Neuronal stem cell (in vitro differentiated cells): ENCODE measurements at regions not wholly inside any gene's neighbourhood (a gene's known extent, or its start where the extent isn't known, plus 50 kb on each side); places are given as distances from the start of the nearest gene placed in this dataset.
A peak's percentile ranks its signal among the peaks of the same experiment; 100 is the strongest.

ENCODE experiments used
- DNase-seq: peaks from one replicate; pipeline ENCODE4 v3.0.0-alpha.2; 2013; ENCODE audit warnings: low spot score
- H2AFZ ChIP-seq: one replicate; pipeline ENCODE4 v1.6.1; 2013; ENCODE audit warnings: mild to moderate bottlenecking, low read length, inconsistent platforms
- H2AK5ac ChIP-seq: 2 replicates; pipeline ENCODE4 v1.6.1; 2013; ENCODE audit warnings: low read depth, mild to moderate bottlenecking, inconsistent platforms, low read length, moderate library complexity, mixed read lengths
- H2BK120ac ChIP-seq: 2 replicates; pipeline ENCODE4 v1.6.1; 2013; ENCODE audit warnings: low read depth, mild to moderate bottlenecking, inconsistent platforms, low read length, moderate library complexity, mixed read lengths
- H2BK12ac ChIP-seq: one replicate; pipeline ENCODE4 v1.6.1; 2013; ENCODE audit warnings: low read length, inconsistent platforms
- H2BK15ac ChIP-seq: 2 replicates; pipeline ENCODE4 v1.6.1; 2013; ENCODE audit warnings: mild to moderate bottlenecking, low read length, inconsistent platforms, mixed read lengths
- H2BK5ac ChIP-seq: one replicate; pipeline ENCODE4 v1.6.1; 2013; ENCODE audit warnings: inconsistent platforms, mild to moderate bottlenecking, low read length, moderate library complexity
- H3K14ac ChIP-seq: one replicate; pipeline ENCODE4 v1.6.1; 2013; ENCODE audit warnings: low read length, inconsistent platforms
- H3K18ac ChIP-seq: 2 replicates; pipeline ENCODE4 v1.6.1; 2013; ENCODE audit warnings: low read length, inconsistent platforms
- H3K23ac ChIP-seq: 2 replicates; pipeline ENCODE4 v1.6.1; 2013; ENCODE audit warnings: low read depth, mild to moderate bottlenecking, mixed read lengths, low read length, inconsistent platforms; ENCODE audit not compliant: poor library complexity
- H3K27ac ChIP-seq: replicated peaks from 3 replicates; pipeline ENCODE4 v1.5.1; 2013; ENCODE audit warnings: low read length, inconsistent platforms
- H3K27me3 ChIP-seq, 3 experiments: 2 replicates each; pipeline ENCODE4 v1.6.1; 2013; ENCODE audit warnings: low read length in 3 of 3, mild to moderate bottlenecking in 2 of 3, inconsistent platforms in 1 of 3, low read depth in 1 of 3, mixed read lengths in 1 of 3, moderate library complexity in 1 of 3; ENCODE audit not compliant: control insufficient read depth in 3 of 3, insufficient read depth in 3 of 3
- H3K36me3 ChIP-seq, 2 donors: replicated peaks in 1 of 2; 2 replicates each; pipeline ENCODE4 v1.6.1; 2013; ENCODE audit warnings: low read length in 2 of 2; ENCODE audit not compliant: control insufficient read depth in 2 of 2, insufficient read depth in 2 of 2
- H3K4ac ChIP-seq: 2 replicates; pipeline ENCODE4 v1.6.1; 2013; ENCODE audit warnings: inconsistent platforms, mild to moderate bottlenecking, low read length, moderate library complexity
- H3K4me1 ChIP-seq, 2 donors: 1 replicate in 1 of 2; 2 replicates in 1 of 2; pipeline ENCODE4 v1.6.1; 2013; ENCODE audit warnings: low read length in 2 of 2, low read depth in 1 of 2; ENCODE audit not compliant: control insufficient read depth in 2 of 2, insufficient read depth in 1 of 2
- H3K4me2 ChIP-seq: one replicate; pipeline ENCODE4 v1.6.1; 2013; ENCODE audit warnings: mild to moderate bottlenecking, low read length, inconsistent platforms; ENCODE audit not compliant: insufficient read depth, poor library complexity, severe bottlenecking
- H3K4me3 ChIP-seq, 2 donors: 2 replicates each; pipeline ENCODE4 v1.5.1; 2013; ENCODE audit warnings: low read length in 2 of 2, mild to moderate bottlenecking in 2 of 2, inconsistent platforms in 1 of 2, moderate library complexity in 1 of 2
- H3K79me1 ChIP-seq: one replicate; pipeline ENCODE4 v1.6.1; 2013; ENCODE audit warnings: low read depth, mild to moderate bottlenecking, inconsistent platforms, low read length, moderate library complexity
- H3K9ac ChIP-seq: one replicate; pipeline ENCODE4 v1.6.1; 2013; ENCODE audit warnings: mild to moderate bottlenecking, low read depth, low read length, inconsistent platforms; ENCODE audit not compliant: poor library complexity
- H3K9me3 ChIP-seq, 2 donors: replicated peaks in 1 of 2; 2 replicates each; pipeline versions ENCODE3 to v1.6.1; 2013; ENCODE audit warnings: low read length in 2 of 2, mild to moderate bottlenecking in 2 of 2, inconsistent platforms in 1 of 2, low read depth in 1 of 2, mixed read lengths in 1 of 2, moderate library complexity in 1 of 2; ENCODE audit not compliant: control insufficient read depth in 2 of 2, insufficient read depth in 1 of 2
- H4K8ac ChIP-seq: one replicate; pipeline ENCODE4 v1.6.1; 2013; ENCODE audit warnings: low read depth, mild to moderate bottlenecking, inconsistent platforms, low read length, moderate library complexity
- H4K91ac ChIP-seq: one replicate; pipeline ENCODE4 v1.6.1; 2013; ENCODE audit warnings: low read length, low read depth, mild to moderate bottlenecking, inconsistent platforms; ENCODE audit not compliant: poor library complexity
- WGBS, 2 donors: extraction: QIAGEN DNeasy Blood & Tissue Kit; methylation state at CpG; one replicate each; pipeline ENCODE4 v1.1.7; 2013; ENCODE audit warnings: missing lambda C conversion rate in 2 of 2, mixed read lengths in 1 of 2; ENCODE audit not compliant: insufficient read length in 2 of 2, insufficient replicate concordance in 1 of 2; ENCODE audit errors: extremely low coverage in 2 of 2; 5-methylcytosine and 5-hydroxymethylcytosine counted together

- H3K4ac ChIP-seq, result no peak overlapping the region
- H3K36me3 ChIP-seq, result no peaks in the 10 kb centered on the region
- no peak overlapping the region for H2AK5ac ChIP-seq
- no peak overlapping the region for H4K8ac ChIP-seq
- DNase-seq, result no peak
- no peak overlapping the region for H2BK5ac ChIP-seq
- H3K27ac ChIP-seq, result no peak overlapping the region
- no peak overlapping the region for H3K23ac ChIP-seq
- no peak overlapping the region for H3K9ac ChIP-seq
- H2BK12ac ChIP-seq, result no peak overlapping the region
- no peaks in the 10 kb centered on the region for H3K27me3 ChIP-seq
- no peak overlapping the region for H2AFZ ChIP-seq
- no peaks in the 10 kb centered on the region for H3K79me1 ChIP-seq
- no peak overlapping the region for H3K14ac ChIP-seq
- no peak overlapping the region for H4K91ac ChIP-seq
- no peak overlapping the region for H3K4me3 ChIP-seq
- H3K4me2 ChIP-seq, result no peak overlapping the region
- peaks cover 2 to 5% of the 10 kb centered on the region in 2 donors for H3K9me3 ChIP-seq
- peaks cover 0 to 3% of the 10 kb centered on the region in 2 donors for H3K4me1 ChIP-seq
- H2BK120ac ChIP-seq, result no peak overlapping the region
- H2BK15ac ChIP-seq, result no peak overlapping the region
- H3K18ac ChIP-seq, result no peak overlapping the region
Observed at GRCh38 chr9:105932276-105932675, 237.9 kb downstream of the TMEM38B start.

- no peak overlapping the region for H3K4me2 ChIP-seq
- H3K14ac ChIP-seq, result no peak overlapping the region
- peaks cover 1 to 3% of the 10 kb centered on the region in 2 donors for H3K4me1 ChIP-seq
- no peak overlapping the region for H2BK12ac ChIP-seq
- no peak overlapping the region for H4K91ac ChIP-seq
- H3K36me3 ChIP-seq, result no peaks in the 10 kb centered on the region
- no peaks in the 10 kb centered on the region for H3K79me1 ChIP-seq
- no peak overlapping the region for H2BK5ac ChIP-seq
- no peak overlapping the region for H2BK120ac ChIP-seq
- peaks cover 0 to 32% of the 10 kb centered on the region in 2 donors for H3K9me3 ChIP-seq
- H2AFZ ChIP-seq, result peak overlapping the region; percentile 63
- no peak overlapping the region for H3K9ac ChIP-seq
- WGBS, 2 donors, result no CpG with 5 or more reads among the region's 2 CpGs
- no peak overlapping the region for H3K27ac ChIP-seq
- peak overlapping the region; percentile 12 for H3K18ac ChIP-seq
- H3K27me3 ChIP-seq, result no peaks in the 10 kb centered on the region
- no peak overlapping the region for H3K4ac ChIP-seq
- H4K8ac ChIP-seq, result no peak overlapping the region
- H3K23ac ChIP-seq, result no peak overlapping the region
- H3K4me3 ChIP-seq, result no peak overlapping the region
- H2AK5ac ChIP-seq, result no peak overlapping the region
- no peak for DNase-seq
- H2BK15ac ChIP-seq, result no peak overlapping the region
Observed at GRCh38 chr9:105950448-105950847, 256.1 kb downstream of the TMEM38B start.

- no peak overlapping the region for H3K4me2 ChIP-seq
- H3K4ac ChIP-seq, result no peak overlapping the region
- H2BK15ac ChIP-seq, result no peak overlapping the region
- no peak overlapping the region for H4K91ac ChIP-seq
- no peak overlapping the region for H3K14ac ChIP-seq
- DNase-seq, result no peak
- no peak overlapping the region for H2AK5ac ChIP-seq
- H3K79me1 ChIP-seq, result no peaks in the 10 kb centered on the region
- H3K4me1 ChIP-seq, result peaks cover 1 to 3% of the 10 kb centered on the region in 2 donors
- H3K23ac ChIP-seq, result no peak overlapping the region
- no peak overlapping the region for H3K4me3 ChIP-seq
- no peak overlapping the region for H3K27ac ChIP-seq
- H3K9ac ChIP-seq, result no peak overlapping the region
- WGBS, 2 donors, result no CpG with 5 or more reads among the region's 1 CpG
- H3K9me3 ChIP-seq, result peaks cover 0 to 32% of the 10 kb centered on the region in 2 donors
- no peak overlapping the region for H3K18ac ChIP-seq
- no peak overlapping the region for H2BK12ac ChIP-seq
- no peaks in the 10 kb centered on the region for H3K27me3 ChIP-seq
- H3K36me3 ChIP-seq, result no peaks in the 10 kb centered on the region
- peak overlapping the region; percentile 63 for H2AFZ ChIP-seq
- no peak overlapping the region for H2BK5ac ChIP-seq
- no peak overlapping the region for H4K8ac ChIP-seq
- H2BK120ac ChIP-seq, result no peak overlapping the region
Observed at GRCh38 chr9:105950894-105951293, 256.6 kb downstream of the TMEM38B start.

DNA sequence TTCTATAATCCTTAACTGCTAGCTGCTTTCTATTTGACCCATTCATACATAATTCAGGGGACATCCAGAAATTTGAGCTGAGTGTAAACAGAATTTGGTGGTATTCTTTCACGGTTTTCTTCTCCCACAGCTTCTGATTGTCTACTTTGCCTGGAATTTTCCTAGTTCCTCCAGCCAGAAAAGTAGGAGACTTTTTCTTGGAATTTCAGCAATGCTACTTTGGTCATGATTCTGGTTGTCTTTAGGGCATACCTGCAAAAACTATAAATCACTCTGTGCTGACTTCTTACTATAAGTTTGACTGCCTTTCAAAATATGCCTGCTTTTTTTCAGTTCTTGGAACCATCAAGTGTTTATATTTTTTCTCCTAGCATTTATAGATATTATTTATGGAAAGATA, 260.2 kb downstream of the TMEM38B start:
- Histone ChIP-seq H2BK12ac (no peak overlapping the region), H2BK120ac (no peak overlapping the region), H3K23ac (no peak overlapping the region), H4K8ac (no peak overlapping the region), H3K4me2 (no peak overlapping the region), H3K27me3 (no peaks in the 10 kb centered on the region), H3K9me3 (peaks cover 0 to 26% of the 10 kb centered on the region in 2 donors), H3K9ac (no peak overlapping the region), H2AFZ (peak overlapping the region; percentile 59), H3K79me1 (no peaks in the 10 kb centered on the region), H2BK5ac (no peak overlapping the region), H3K27ac (no peak overlapping the region), H3K18ac (no peak overlapping the region), H3K4me3 (no peak overlapping the region), H2AK5ac (no peak overlapping the region), H2BK15ac (no peak overlapping the region), H3K4ac (no peak overlapping the region), H3K4me1 (peaks cover 7 to 11% of the 10 kb centered on the region in 2 donors), H3K36me3 (no peaks in the 10 kb centered on the region), H3K14ac (no peak overlapping the region), H4K91ac (no peak overlapping the region)
- no peak for DNase-seq
- no CpG with 5 or more reads among the region's 1 CpG for WGBS, 2 donors
